HG02610 (cell line): ENCODE measurements at regions not wholly inside any gene's neighbourhood (a gene's known extent, or its start where the extent isn't known, plus 50 kb on each side); places are given as distances from the start of the nearest gene placed in this dataset.
"Not testable (repeated sequence)": the region's sequence is repeated elsewhere in the genome, so short reads cannot be mapped to it uniquely, and the experiment has no call there.

Experiments used
- ATAC-seq: cut with Tn5 transposase; IDR thresholded peaks from one replicate; pipeline ENCODE4 v1.9.1; 2021; ENCODE audit warnings: mild to moderate bottlenecking, moderate library complexity; ENCODE audit not compliant: unreplicated experiment

DNA sequence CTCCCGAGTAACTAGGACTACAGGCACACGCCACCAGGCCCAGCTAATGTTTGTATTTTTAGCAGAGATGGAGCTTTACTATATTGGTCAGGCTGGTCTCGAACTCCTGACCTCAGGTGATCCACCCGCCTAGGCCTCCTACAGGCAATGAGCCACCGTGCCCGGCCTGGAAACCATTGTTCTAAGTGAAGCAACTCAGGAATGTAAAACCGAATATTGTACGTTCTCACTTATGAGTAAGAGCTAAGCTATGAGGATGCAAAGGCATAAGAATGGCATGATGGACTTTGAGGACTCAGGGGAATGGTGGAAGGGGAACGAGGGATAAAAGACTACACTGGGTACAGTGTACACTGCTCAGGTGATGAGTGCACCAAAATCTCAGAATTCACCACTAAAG, 235.1 kb upstream of the AUTS2 start:
- ATAC-seq: no peak

DNA sequence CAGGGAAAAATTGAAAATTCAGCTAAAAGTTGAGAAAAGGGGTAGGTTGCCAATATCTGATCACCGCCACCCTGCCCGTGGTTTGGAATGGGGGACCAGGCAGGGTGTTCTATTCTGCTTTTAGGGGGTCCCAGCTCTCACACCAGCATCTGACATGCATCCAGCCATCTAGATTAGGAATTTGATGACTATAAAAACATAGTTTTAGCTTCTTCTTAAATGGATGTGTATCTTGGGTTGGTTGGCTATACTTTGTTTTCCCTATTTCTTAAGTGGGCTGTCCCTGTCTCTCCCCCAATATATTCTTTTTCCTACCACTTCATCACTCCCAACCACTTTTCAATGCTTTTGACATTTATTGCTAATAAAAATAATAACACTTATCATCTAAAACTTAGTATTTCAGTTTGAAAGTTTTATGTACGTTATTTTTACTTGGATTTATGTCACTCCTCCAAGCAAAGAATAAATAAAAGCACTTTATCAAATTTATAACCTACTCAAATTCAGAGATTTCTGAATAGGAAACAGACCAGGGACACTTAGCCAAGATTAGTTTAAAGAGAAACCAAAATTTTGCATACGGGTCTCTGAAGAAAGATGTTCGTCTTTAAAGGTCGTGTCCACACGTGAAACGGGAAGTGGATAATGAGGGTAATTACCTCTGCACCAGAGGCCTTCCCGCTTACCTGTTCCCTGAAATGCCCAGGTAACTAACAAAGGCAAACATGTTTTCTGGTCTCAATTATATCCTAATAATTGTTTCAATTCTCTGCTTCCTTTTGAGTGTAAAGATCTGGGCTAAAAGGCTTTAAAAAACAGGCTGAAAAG, 233.2 kb upstream of the AUTS2 start:
- no peak for ATAC-seq

- ATAC-seq: no peak
These were observed 232.6 kb upstream of the AUTS2 start for GRCh38 chr7:69365651-69366192.

GRCh38 chr7:69367780-69368179, 230.5 kb upstream of the AUTS2 start:
- no peak for ATAC-seq

- peak; percentile 58 for ATAC-seq
These were observed 224.9 kb upstream of the AUTS2 start for GRCh38 chr7:69373171-69374043.

DNA sequence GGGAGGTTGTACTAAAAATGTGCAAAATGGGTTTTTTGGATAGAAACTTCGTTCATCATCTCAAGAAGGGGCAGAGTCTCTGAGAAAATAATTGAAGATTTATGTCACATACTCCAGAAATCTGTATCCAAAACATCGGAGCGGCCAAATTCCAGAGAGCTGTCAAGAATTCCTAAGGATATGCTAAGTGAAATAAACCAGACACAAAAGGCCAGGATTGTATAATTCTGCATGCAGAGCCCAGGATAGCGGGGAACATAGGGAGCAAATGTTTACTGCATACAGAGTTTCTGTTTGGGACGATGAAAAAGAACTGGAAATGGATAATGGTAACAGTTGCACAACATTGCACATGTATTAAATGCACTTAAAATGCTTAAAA, 224.2 kb upstream of the AUTS2 start:
- ATAC-seq: no peak

DNA sequence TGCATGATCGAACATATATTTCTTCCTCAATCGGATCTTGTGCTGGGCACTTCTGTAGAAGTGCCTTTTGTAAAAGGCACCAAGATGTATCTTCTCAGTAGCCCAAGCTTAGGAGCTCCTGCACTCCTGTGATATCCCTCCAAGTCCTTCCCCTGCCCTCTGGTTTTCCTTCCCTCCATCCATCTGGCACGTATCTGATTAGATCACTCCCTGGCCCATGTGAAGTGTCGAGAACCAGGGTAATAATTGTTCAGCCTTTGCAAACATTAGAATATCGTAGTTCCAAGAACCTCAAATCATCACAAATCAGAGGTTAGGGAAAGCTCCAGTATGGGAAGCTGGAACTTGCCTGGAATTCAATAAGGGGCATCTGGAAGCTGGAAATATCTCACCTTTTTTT, 221.1 kb upstream of the AUTS2 start:
- no peak for ATAC-seq

GRCh38 chr7:69388452-69389137, 209.7 kb upstream of the AUTS2 start:
- no peak for ATAC-seq

DNA sequence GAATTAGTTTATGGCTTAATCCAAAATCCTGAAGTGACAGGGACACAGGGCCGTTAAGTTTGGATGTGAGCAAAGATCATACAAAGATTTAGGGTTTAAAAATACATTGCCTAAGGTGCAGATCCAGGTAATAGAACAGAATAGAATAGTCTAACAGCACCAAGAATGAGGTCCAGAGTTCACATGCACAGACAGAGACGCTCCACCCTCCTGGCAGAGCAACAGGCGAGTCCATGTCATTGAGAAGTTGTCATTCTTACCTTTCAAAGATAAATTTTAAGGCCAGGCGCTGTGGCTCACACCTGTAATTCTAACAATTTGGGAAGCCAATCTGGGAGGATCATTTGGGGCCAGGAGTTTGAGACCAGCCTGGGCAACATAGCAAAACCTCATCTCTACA, 209.1 kb upstream of the AUTS2 start:
- no peak for ATAC-seq

DNA sequence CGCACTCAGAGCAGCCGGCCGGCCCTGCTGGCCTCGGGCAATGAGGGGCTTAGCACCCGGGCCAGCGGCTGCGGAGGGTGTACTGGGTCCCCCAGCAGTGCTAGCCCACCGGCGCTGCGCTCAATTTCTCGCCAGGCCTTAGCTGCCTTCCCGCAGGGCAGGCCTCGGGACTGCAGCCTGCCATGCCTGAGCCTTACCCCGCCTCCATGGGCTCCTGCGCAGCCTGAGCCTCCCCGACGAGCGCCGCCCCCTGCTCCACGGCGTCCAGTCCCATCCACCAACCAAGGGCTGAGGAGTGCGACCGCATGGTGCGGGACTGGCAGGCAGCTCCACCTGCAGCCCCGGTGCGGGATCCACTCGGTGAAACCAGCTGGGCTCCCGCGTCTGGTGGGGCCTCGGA, 204.4 kb upstream of the AUTS2 start:
- ATAC-seq: not testable (repeated sequence)

DNA sequence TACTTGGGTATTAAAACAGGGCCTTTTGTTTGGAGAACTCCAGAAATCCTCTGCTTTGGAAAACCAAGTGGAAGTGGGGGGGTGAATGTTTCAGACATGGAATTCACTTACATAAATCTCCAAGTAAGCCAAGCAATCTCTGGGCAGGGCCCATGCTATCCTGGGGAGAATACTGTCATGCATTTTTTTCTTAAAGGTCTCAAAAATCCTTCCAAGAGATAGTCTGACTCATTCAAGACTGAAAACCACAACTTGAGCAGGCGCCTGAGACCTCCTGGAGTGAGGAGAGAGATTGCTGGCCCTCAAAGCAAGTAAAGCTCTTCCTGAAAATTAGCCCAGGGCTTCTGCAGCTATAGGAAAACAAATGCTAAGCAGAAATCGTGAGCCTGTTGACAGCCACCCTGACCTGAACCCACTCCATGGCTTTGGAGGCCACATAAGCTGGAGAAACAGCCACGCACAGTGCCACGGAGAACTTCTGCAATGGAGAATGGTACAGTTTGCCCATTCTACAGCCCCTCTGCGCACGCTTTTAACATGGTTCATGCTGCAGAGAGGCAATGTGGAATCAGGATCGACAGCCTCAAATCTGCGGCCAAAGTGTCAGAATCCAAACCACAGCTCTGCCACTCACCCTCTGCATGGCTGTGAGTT, 203.1 kb upstream of the AUTS2 start:
- ATAC-seq: no peak

GRCh38 chr7:69398986-69399385, 199.3 kb upstream of the AUTS2 start:
- ATAC-seq: peak; percentile 11

- ATAC-seq: peak; percentile 39
These were observed 198.9 kb upstream of the AUTS2 start for GRCh38 chr7:69399401-69399800.

DNA sequence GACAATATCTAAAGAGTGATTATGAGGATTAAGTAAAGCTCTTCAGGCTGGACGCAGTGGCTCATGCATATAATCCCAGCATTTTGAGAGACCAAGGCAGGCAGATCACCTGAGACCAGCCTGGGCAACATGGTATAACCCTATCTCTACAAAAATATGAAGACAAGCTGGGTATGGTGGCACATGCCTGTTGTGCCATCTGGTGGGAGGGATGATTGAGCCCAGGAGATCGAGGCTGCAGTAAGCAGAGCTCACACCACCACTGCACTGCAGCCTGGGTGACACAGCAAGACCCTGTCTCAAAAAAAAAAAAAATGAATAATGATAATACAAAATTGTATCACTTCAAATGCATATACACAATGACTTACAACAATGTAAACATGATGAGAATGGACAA, 195.6 kb upstream of the AUTS2 start:
- ATAC-seq: no peak

DNA sequence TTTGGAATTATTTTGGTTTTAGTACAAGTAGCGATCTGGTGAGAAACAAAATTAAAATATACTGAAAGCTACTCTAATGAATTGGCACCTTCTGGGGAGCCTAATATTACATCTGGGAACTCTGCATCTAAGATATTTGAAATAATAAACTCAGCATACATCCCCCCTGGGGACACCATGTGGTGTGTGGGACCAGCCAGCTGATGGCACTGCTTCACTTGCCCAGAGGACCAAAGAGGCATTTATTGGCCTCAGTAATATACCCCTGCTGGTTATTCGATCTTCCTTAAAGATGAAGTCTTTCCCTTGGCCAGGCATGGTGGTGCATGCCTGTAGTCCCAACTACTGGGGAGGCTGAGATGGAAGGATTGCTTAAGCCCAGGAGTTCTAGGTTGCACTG, 195.1 kb upstream of the AUTS2 start:
- peak; percentile 50 for ATAC-seq

DNA sequence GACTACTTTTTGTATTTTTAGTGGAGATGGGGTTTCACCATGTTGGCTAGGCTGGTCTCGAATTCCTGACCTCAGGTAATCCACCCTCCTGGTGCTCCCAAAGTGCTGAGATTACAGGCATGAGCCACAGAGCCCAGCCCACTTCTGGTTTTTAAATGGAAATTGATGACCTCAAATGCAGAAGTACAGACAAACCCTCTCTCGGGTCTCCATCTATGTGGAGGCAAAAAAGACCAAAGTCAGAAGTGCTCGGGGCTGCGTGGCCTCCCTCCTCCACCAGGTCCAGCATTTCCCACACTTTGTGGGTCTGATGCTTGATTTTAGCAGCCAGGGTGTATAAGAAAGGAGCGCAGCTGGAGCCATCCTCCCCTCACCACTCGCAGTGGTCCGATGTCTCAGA, 187.3 kb upstream of the AUTS2 start:
- ATAC-seq: no peak

DNA sequence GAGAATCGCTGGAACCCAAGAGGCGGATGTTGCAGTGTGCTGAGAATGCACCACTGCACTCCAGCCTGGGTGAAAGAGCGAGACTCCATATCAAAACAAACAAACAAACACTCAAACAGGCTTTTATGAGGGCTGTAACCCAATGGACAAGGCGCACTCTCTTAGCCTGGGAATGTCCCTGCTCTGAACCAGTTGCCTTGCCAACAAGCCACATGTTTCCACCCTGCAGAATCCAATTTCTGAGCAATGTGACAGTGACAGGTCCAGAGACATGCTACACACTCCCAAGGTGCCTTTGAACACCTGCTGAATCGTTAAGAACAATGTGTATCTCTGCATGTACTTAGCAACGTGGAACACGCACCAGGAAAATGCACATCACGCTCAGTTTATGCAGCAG, 186.8 kb upstream of the AUTS2 start:
- ATAC-seq: no peak

DNA sequence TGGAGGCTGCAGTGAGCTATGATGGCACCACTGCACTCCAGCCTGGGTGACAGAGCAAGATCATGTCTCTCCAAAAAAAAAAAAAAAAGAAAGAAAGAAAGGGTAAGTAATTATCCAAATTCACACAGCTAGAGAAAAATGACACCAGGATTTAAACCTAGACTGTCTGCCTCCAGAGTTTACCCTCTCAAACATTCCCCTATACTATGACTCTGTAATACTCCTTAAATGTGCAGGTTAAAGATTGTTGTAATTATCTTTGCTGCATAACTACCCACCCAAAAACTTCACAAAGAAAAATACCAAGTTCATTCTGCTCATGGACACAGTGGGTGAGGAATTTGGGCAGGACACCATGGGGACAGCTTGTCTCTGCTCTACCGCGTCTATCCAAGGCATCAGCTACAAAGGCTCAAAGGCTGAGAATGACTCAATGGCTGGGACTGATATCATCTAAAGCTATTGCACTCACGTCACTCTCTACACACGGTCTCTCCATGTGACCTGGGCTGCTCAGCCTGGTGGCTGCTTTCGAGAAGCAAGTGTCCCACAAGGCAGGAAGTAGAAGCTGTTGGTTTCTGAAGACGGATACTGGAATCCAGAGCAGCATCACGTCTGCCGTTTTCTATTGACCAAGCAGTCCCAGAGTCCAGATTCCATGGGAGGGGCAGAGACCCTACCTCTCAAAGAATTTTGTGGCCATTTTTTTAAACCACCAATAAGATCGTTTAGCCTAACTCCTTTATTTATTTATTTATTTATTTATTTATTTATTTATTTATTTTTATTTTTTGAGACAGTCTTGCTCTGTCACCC, 185.7 kb upstream of the AUTS2 start:
- ATAC-seq: peak; percentile 92

- ATAC-seq: no peak
These were observed 183.7 kb upstream of the AUTS2 start for GRCh38 chr7:69414555-69414954.
